ENCODE measurements at regions not wholly inside any gene's neighbourhood (a gene's known extent, or its start where the extent isn't known, plus 50 kb on each side); places are given as distances from the start of the nearest gene placed in this dataset.

DNA sequence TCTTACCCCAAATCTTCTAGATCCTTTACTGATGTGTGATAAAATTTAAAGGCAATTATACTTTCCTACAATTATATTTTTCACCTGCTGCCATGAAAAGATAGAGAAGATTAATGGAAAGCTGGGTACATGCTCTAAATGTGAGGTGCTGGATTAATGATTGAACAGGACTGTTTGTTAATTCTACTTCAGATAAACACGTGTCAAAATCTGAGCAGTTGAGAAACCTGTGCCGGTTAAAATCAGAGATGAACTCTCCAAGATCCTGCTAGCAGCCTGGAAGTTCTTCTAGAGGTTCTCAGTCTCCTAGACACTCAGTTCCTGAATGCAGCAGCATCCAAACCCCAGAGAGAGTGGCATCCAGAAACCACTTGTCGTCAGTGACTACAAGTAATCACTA, 69.2 kb downstream of the INHBA start:
- no peak for DNase-seq (ENCODE audit: extremely low read depth, low read depth)
- TF ChIP-seq, protein P1, sequence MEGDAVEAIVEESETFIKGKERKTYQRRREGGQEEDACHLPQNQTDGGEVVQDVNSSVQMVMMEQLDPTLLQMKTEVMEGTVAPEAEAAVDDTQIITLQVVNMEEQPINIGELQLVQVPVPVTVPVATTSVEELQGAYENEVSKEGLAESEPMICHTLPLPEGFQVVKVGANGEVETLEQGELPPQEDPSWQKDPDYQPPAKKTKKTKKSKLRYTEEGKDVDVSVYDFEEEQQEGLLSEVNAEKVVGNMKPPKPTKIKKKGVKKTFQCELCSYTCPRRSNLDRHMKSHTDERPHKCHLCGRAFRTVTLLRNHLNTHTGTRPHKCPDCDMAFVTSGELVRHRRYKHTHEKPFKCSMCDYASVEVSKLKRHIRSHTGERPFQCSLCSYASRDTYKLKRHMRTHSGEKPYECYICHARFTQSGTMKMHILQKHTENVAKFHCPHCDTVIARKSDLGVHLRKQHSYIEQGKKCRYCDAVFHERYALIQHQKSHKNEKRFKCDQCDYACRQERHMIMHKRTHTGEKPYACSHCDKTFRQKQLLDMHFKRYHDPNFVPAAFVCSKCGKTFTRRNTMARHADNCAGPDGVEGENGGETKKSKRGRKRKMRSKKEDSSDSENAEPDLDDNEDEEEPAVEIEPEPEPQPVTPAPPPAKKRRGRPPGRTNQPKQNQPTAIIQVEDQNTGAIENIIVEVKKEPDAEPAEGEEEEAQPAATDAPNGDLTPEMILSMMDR (IDR thresholded peaks at IDR 0.05; ENCODE audit: low read depth, low read length): no peak

DNA sequence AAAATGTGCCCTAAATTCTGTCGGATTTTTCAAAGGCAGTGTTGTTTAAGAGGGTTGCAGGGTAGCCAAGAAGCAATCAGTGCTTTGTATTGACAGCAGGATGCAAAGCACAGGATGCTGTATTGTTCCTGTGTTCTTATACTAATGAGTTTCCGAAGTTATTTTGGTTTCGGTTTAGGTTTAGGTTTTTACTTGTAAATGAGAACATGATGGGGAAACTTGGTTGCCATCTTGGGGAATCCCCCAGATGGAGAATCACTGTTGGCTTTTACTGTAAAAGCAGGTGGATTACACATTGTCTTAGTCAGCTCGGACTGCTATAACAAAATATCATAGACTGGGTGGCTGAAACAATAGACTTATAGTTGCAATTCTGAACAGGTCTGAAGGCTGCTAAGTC, 72.1 kb downstream of the INHBA start:
- TF ChIP-seq, protein P1 (IDR thresholded peaks at IDR 0.05; ENCODE audit: low read depth, low read length): no peak
- DNase-seq (ENCODE audit: extremely low read depth, low read depth): no peak

DNA sequence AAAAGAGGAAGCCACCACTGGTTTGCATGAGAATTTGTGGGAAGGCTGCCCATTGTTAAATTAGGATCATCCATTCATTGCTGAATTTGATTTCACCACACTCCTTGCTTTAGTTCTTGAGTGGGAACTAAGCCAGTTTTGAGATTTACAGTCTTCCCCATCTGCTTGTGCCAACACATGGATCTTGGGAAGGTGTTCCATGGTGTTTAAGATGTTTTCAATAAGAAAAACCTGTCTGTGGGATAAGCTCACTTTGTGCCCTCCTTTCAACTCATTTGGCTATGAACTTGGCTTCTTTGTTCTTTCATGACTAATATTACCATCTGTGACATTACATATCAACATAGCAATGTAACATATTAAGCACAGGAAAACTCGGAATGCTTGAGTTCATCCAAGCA, 73.2 kb downstream of the INHBA start:
- TF ChIP-seq, protein P1 (IDR thresholded peaks at IDR 0.05; ENCODE audit: low read depth, low read length): no peak
- peak; percentile 59 for DNase-seq (ENCODE audit: extremely low read depth, low read depth)

DNA sequence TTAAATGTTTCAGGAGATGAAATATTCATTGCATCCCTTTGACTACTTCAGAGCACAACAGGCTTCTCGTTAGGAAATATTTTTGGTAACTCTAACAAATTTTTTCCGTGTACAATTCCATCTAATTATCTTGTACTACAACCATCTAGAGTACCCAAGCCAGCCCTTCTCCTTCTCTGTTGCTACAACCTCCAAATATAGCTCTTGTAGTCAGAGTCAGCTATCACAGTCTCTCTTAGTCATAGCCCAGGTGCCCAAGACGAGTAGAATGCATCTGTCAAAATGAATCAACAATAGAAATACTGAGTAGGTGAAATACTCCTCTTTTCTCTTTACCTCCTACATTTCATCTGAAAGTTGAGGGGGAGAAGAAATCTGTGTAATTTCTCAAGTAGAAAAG, 74.0 kb downstream of the INHBA start:
- TF ChIP-seq, protein P1 (IDR thresholded peaks at IDR 0.05; ENCODE audit: low read depth, low read length): no peak
- no peak for DNase-seq (ENCODE audit: extremely low read depth, low read depth)

DNA sequence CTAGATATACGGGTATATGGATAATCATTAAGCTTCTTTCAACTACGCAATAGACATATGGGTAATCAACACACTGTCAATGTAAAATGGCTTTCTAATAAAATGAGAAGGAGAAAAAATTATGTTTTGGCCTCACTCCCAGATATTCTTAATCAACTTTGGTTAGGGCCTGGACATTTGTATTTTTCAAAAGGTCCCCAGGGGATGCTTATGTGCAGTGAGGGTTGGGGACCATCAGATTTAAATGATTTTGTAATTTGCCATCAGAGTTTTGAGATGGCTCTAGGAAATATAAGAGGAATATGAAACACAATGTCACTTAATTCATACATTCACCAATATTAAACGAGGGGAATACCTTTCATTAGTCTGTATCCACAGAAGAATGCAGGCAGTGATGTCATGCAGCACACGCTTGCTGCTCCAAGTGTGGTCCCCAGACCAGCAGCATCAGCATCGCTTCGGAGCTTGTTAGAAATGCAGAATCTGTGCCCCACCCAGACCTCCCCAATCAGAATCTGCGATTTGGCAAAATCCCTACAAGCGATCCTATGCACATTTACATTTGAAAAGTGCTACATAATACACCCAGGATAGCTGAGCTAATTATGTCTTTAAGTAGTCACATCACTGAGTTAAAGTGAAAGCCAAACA, 75.1 kb downstream of the INHBA start:
- DNase-seq (ENCODE audit: extremely low read depth, low read depth): no peak
- TF ChIP-seq, protein P1 (IDR thresholded peaks at IDR 0.05; ENCODE audit: low read depth, low read length): no peak

DNA sequence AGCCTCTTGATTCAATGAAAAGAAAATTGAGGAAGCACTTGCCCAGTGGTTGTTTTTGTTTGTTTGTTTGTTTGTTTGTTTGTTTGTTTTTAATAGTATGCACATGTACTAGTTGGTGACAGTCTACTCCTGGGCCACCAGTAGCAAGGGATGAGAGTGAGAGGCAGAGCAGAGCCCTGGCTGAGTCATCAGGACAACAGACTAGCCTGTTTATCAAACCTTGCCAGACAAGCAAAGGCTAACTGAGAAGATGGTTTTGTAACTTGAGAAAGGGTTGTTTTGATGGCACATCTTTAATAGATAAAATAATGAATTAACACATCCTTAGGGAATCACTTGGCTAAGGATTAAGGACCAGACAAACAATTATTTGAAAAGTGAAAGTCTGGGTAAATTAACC, 78.1 kb downstream of the INHBA start:
- no peak for DNase-seq (ENCODE audit: extremely low read depth, low read depth)

More for the DNA sequence above, 78.1 kb downstream of the INHBA start:
- TF ChIP-seq, protein P1 (IDR thresholded peaks at IDR 0.05; ENCODE audit: low read depth, low read length): no peak
